ENCODE measurements at regions not wholly inside any gene's neighbourhood (a gene's known extent, or its start where the extent isn't known, plus 50 kb on each side); places are given as distances from the start of the nearest gene placed in this dataset.

GRCh38 chr2:224157655-224158054 lies 118.6 kb upstream of the SERPINE2 start:
- TF ChIP-seq SUZ12 (IDR thresholded peaks at IDR 0.05): no peak
- no peak for TF ChIP-seq FOXA1 (IDR thresholded peaks at IDR 0.05)
- TF ChIP-seq SP1 (IDR thresholded peaks at IDR 0.05): no peak
- no peak for TF ChIP-seq ELF4 (IDR thresholded peaks at IDR 0.05)
- TF ChIP-seq NFRKB (IDR thresholded peaks at IDR 0.05): no peak
- TF ChIP-seq PKNOX1 (IDR thresholded peaks at IDR 0.05): no peak
- TF ChIP-seq BHLHE40 (IDR thresholded peaks at IDR 0.05; ENCODE audit: borderline replicate concordance): no peak
- no peak for TF ChIP-seq FOXK2 (IDR thresholded peaks at IDR 0.05)
- TF ChIP-seq ARNT (IDR thresholded peaks at IDR 0.05): no peak
- TF ChIP-seq HDGF (IDR thresholded peaks at IDR 0.05; ENCODE audit: borderline replicate concordance): no peak
- no peak for TF ChIP-seq FOXM1 (IDR thresholded peaks at IDR 0.05; ENCODE audit: borderline replicate concordance)
- no peak for TF ChIP-seq TARDBP (IDR thresholded peaks at IDR 0.05)
- TF ChIP-seq LEF1 (IDR thresholded peaks at IDR 0.05; ENCODE audit: borderline replicate concordance): no peak
- no peak for TF ChIP-seq ZNF384 (IDR thresholded peaks at IDR 0.05)

All from HEK293T (cell line).